ENCODE measurements at regions not wholly inside any gene's neighbourhood (a gene's known extent, or its start where the extent isn't known, plus 50 kb on each side); places are given as distances from the start of the nearest gene placed in this dataset.

DNA sequence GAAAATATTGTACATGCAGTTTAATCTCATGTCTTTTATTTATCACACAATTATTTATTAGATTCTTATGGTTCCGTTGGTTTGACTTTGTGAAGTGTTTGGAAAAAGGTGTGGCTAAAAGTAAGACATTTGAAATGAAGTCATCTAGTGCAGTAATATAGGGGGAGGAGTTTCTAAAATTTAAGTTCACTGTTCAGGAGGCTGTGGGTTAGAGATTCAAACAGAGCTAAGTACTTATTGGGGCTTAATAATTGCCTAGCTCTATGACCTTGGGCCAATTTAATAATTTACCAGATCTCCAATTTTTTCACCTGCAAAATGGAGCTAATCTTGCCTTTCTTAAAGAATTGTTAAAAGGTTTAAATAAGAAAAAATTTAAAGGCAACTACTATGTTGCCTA is 144.6 kb downstream of the NDFIP2 start:
- TF ChIP-seq CTCF (conservative IDR thresholded peaks at IDR 0.05; ENCODE audit: low read depth, low read length) (no peak), EZH2 (IDR thresholded peaks at IDR 0.05; ENCODE audit: borderline replicate concordance, low read depth, low read length, poor library complexity, severe bottlenecking) (no peak)
